GM13976 (cell line): ENCODE measurements at regions not wholly inside any gene's neighbourhood (a gene's known extent, or its start where the extent isn't known, plus 50 kb on each side); places are given as distances from the start of the nearest gene placed in this dataset.

ENCODE experiments used
- DNase-seq: peaks from one replicate; pipeline ENCODE4 v3.0.0; 2012; ENCODE audit warnings: low spot score
- CTCF ChIP-seq: IDR thresholded peaks from 2 replicates; pipeline ENCODE4 v1.5.1; 2012; ENCODE audit warnings: borderline replicate concordance, mild to moderate bottlenecking; ENCODE audit not compliant: insufficient read depth; ENCODE audit errors: extremely low read depth, missing control alignments, control extremely low read depth
- in situ Hi-C: fragments of 300-500 bp; cut with MboI; formaldehyde crosslinking; loops from one replicate; pipeline ENCODE4 v1.12.0; 2022; ENCODE audit warnings: low sequenced_read_pairs, mixed read lengths, inconsistent platforms; ENCODE audit not compliant: unreplicated experiment

- no peak for TF ChIP-seq CTCF
- in situ Hi-C loops, result no loop called here
- no peak for DNase-seq
These were observed 447.2 kb downstream of the RFC3 start for GRCh38 chr13:34265046-34265679.

- no peak for DNase-seq
- in situ Hi-C loops, result no loop called here
- no peak for TF ChIP-seq CTCF
These were observed 458.8 kb downstream of the RFC3 start for GRCh38 chr13:34276764-34277163.

- in situ Hi-C loops, result no loop called here
- TF ChIP-seq CTCF, result no peak
- no peak for DNase-seq
These were observed 460.0 kb downstream of the RFC3 start for GRCh38 chr13:34277936-34278335.

GRCh38 chr13:34278780-34279179 is 460.8 kb downstream of the RFC3 start:
- TF ChIP-seq CTCF, result no peak
- no peak for DNase-seq
- in situ Hi-C loops, result no loop called here

DNA sequence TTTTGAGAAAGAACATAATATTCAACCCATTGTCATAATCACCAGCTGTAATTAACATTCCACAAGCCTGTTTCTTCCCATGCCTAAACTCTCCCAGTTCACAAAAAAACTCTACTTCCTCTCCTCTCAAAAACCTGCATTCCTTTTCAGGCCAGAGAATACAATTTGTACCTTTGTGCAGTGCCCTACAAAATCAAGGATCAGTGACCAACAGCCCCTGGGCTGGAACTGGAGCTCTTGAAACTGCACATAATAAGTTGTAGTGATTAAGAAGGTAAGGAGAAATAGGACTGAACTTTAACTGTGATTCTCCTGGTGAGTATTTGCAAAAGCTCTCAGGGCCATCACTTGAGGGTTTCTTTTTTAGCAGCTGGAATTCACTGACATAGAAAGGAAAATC is 472.7 kb downstream of the RFC3 start:
- TF ChIP-seq CTCF, result no peak
- no peak for DNase-seq

GRCh38 chr13:34294483-34295129 is 476.7 kb downstream of the RFC3 start:
- in situ Hi-C loops, result no loop called here
- no peak for TF ChIP-seq CTCF
- DNase-seq, result no peak

More for the DNA sequence above, 472.7 kb downstream of the RFC3 start:
- in situ Hi-C loops, result no loop called here
